MM.1S (cell line): ENCODE measurements at regions not wholly inside any gene's neighbourhood (a gene's known extent, or its start where the extent isn't known, plus 50 kb on each side); places are given as distances from the start of the nearest gene placed in this dataset.

Experiments
- DNase-seq: peaks from one replicate; pipeline ENCODE4 v3.0.0-alpha.2; 2015
- H2AFZ ChIP-seq: fragments of 300-600 bp; sonication (generic); 2 replicates; pipeline ENCODE4 v1.6.0; 2016; ENCODE audit warnings: antibody characterized with exemption, low read length
- H3F3A ChIP-seq: fragments of 300-600 bp; sonication (generic); 2 replicates; pipeline ENCODE4 v1.6.1; 2016; ENCODE audit warnings: mild to moderate bottlenecking, antibody characterized with exemption, low read length, moderate library complexity, mixed read lengths; ENCODE audit not compliant: insufficient read depth
- H3K27ac ChIP-seq: fragments of 300-600 bp; sonication (generic); 2 replicates; pipeline ENCODE4 v1.5.1; 2016; ENCODE audit warnings: mild to moderate bottlenecking, low read length
- H3K27me3 ChIP-seq: fragments of 300-600 bp; sonication (generic); replicated peaks from 2 replicates; pipeline ENCODE4 v1.6.0; 2016; ENCODE audit warnings: low read length; ENCODE audit not compliant: insufficient read depth
- H3K36me3 ChIP-seq: fragments of 300-600 bp; sonication (generic); replicated peaks from 2 replicates; pipeline ENCODE4 v1.6.1; 2016; ENCODE audit warnings: mild to moderate bottlenecking, low read length, mixed read lengths; ENCODE audit not compliant: insufficient read depth
- H3K4me1 ChIP-seq: fragments of 300-600 bp; sonication (generic); 2 replicates; pipeline ENCODE4 v1.6.1; 2016; ENCODE audit warnings: low read length, mixed read lengths
- H3K4me2 ChIP-seq: fragments of 300-600 bp; sonication (generic); 2 replicates; pipeline ENCODE4 v1.6.0; 2016; ENCODE audit warnings: low read depth, low read length
- H3K4me3 ChIP-seq: fragments of 300-600 bp; sonication (generic); 2 replicates; pipeline ENCODE4 v1.5.1; 2016; ENCODE audit warnings: low read length, mixed read lengths
- H3K79me2 ChIP-seq: fragments of 300-600 bp; sonication (generic); 2 replicates; pipeline ENCODE4 v1.6.1; 2016; ENCODE audit warnings: mixed run types, low read length, mixed read lengths
- H3K9ac ChIP-seq: fragments of 300-600 bp; sonication (generic); 2 replicates; pipeline ENCODE4 v1.6.1; 2016; ENCODE audit warnings: low read length, mixed read lengths
- H3K9me2 ChIP-seq: fragments of 300-600 bp; sonication (generic); replicated peaks from 2 replicates; pipeline ENCODE4 v1.6.1; 2016; ENCODE audit warnings: mild to moderate bottlenecking, low read length, mixed read lengths; ENCODE audit not compliant: insufficient read depth
- H3K9me3 ChIP-seq: fragments of 300-600 bp; sonication (generic); replicated peaks from 2 replicates; pipeline ENCODE4 v1.6.1; 2016; ENCODE audit warnings: mild to moderate bottlenecking, low read length, mixed read lengths; ENCODE audit not compliant: insufficient read depth
- H4K20me1 ChIP-seq: fragments of 300-600 bp; sonication (generic); 2 replicates; pipeline ENCODE4 v1.6.1; 2016; ENCODE audit warnings: mild to moderate bottlenecking, low read length, moderate library complexity, mixed read lengths; ENCODE audit not compliant: insufficient read depth
- EZH2 ChIP-seq: fragments of 300-600 bp; sonication (generic); optimal IDR thresholded peaks from 2 replicates; pipeline ENCODE3; 2017; ENCODE audit warnings: low read depth, mild to moderate bottlenecking, antibody characterized with exemption, low read length, mixed read lengths
- EZH2phosphoT487 ChIP-seq: fragments of 300-600 bp; sonication (generic); IDR thresholded peaks from 2 replicates; pipeline ENCODE4 v1.6.1; 2018; ENCODE audit warnings: antibody characterized with exemption, low read length
- TF ChIP-seq, protein P1 (sequence below): fragments of 300-600 bp; sonication (generic); IDR thresholded peaks from 2 replicates; pipeline ENCODE4 v1.5.1; 2016; ENCODE audit warnings: antibody characterized with exemption, low read length, mixed read lengths

DNA sequence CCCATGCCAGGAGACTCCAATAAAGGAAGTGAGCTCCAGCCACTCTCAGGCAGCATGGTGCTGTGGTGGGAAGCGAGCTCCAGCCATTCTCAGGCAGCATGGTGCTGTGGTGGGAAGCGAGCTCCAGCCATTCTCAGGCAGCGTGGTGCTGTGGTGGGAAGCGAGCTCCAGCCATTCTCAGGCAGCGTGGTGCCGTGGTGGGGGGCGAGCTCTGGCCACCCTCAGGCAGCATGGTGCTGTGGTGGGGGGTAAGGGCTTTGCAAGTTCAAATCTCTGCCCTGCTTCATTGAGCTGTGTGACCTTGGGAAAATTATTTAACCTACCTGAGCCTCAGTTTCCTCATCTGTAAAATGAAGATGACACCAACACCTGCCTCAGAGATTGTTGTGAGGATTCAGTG lies 975.1 kb downstream of the BCL11B start:
- Histone ChIP-seq H2AFZ (no peak overlapping the region), H3K4me1 (peaks cover 10% of the 10 kb centered on the region; the same call in 1 of the 2 replicates), H3K27ac (peak overlapping the region; percentile 42; the same call in 1 of the 2 replicates), H3K4me2 (no peak overlapping the region), H3K9me2 (no peaks in the 10 kb centered on the region), H3K9me3 (no peaks in the 10 kb centered on the region), H3F3A (no peaks in the 10 kb centered on the region), H3K9ac (no peak overlapping the region), H3K27me3 (no peaks in the 10 kb centered on the region), H3K79me2 (no peaks in the 10 kb centered on the region), H3K4me3 (no peak overlapping the region), H4K20me1 (no peaks in the 10 kb centered on the region), H3K36me3 (no peaks in the 10 kb centered on the region)
- DNase-seq, result no peak
- TF ChIP-seq EZH2phosphoT487 (no peak), EZH2 (no peak)
- TF ChIP-seq, protein P1, sequence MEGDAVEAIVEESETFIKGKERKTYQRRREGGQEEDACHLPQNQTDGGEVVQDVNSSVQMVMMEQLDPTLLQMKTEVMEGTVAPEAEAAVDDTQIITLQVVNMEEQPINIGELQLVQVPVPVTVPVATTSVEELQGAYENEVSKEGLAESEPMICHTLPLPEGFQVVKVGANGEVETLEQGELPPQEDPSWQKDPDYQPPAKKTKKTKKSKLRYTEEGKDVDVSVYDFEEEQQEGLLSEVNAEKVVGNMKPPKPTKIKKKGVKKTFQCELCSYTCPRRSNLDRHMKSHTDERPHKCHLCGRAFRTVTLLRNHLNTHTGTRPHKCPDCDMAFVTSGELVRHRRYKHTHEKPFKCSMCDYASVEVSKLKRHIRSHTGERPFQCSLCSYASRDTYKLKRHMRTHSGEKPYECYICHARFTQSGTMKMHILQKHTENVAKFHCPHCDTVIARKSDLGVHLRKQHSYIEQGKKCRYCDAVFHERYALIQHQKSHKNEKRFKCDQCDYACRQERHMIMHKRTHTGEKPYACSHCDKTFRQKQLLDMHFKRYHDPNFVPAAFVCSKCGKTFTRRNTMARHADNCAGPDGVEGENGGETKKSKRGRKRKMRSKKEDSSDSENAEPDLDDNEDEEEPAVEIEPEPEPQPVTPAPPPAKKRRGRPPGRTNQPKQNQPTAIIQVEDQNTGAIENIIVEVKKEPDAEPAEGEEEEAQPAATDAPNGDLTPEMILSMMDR, result no peak

DNA sequence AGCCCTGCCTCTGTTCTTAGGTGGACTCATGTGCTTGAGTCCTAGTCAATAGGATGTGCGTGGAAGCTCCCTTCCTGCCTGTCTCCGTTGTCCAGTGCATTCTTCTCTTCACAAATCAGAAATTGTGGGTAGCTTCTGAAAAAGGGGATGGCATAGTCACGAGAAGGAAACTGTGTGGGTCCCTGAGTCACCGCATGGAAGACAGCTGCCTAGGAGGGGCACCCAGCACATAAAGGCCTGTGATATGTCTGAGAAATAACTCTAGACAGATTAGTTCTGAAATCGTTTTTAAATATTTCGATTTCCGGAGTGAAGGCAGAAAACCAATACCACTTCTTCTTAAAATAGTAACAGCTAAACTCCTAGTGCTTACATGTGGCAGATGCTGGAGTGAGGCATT lies 974.4 kb downstream of the BCL11B start:
- H3K4me1 ChIP-seq, result peaks cover 10% of the 10 kb centered on the region; the same call in 1 of the 2 replicates
- H3K27ac ChIP-seq, result peak overlapping the region; percentile 42; the same call in 1 of the 2 replicates
- H2AFZ ChIP-seq, result no peak overlapping the region
- no peaks in the 10 kb centered on the region for H3K9me3 ChIP-seq
- no peaks in the 10 kb centered on the region for H4K20me1 ChIP-seq
- TF ChIP-seq, protein P1, result no peak
- no peak for TF ChIP-seq EZH2
- no peak for TF ChIP-seq EZH2phosphoT487
- H3K27me3 ChIP-seq, result no peaks in the 10 kb centered on the region
- DNase-seq, result peak; percentile 13
- H3K36me3 ChIP-seq, result no peaks in the 10 kb centered on the region
- H3K4me3 ChIP-seq, result no peak overlapping the region
- H3K9ac ChIP-seq, result no peak overlapping the region
- no peaks in the 10 kb centered on the region for H3F3A ChIP-seq
- H3K4me2 ChIP-seq, result peak overlapping the region; percentile 12; the same call in 1 of the 2 replicates
- H3K9me2 ChIP-seq, result no peaks in the 10 kb centered on the region
- no peaks in the 10 kb centered on the region for H3K79me2 ChIP-seq

DNA sequence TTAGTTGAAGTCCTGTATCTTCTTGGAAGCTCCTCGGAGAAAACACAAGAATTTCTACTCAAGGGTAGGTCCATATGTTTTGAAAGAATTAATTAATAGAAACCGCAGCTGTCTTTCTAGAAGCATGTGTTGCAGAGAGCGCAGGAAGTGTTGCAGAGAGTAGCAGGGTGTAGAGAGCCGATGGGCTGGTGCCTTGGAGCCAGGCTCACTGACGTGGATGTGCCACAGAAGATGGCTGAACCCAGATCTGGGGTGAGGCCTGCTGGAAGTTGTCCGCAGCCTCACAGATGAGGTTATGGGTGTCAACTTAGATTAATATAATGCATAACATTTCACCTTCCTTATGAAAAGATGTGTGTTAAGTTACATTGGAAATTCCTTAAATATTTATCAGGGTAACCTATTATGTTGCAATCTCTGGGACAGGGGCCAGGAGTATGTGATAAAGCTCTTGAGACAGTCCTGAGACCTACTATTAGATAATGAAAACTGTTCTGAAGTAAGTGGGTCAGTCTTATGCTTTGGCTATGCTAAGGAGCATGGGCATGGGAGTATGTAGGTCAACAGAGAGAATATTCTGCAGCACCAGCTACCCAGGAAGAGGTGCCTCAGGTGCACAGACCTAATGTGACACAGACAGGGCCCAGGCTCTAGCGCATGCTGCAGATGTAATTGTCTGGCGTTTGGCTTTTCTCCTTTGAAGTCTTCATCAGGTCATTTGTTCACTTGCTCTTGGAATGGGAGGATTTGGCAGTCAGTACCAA lies 973.3 kb downstream of the BCL11B start:
- Histone ChIP-seq H3K4me1 (peaks cover 10% of the 10 kb centered on the region; the same call in 1 of the 2 replicates), H2AFZ (no peak overlapping the region), H3K27me3 (no peaks in the 10 kb centered on the region), H3K4me3 (no peak overlapping the region), H3K79me2 (no peaks in the 10 kb centered on the region), H3K4me2 (no peak overlapping the region), H3F3A (no peaks in the 10 kb centered on the region), H3K9me2 (no peaks in the 10 kb centered on the region), H4K20me1 (no peaks in the 10 kb centered on the region), H3K27ac (no peak overlapping the region), H3K36me3 (no peaks in the 10 kb centered on the region), H3K9me3 (no peaks in the 10 kb centered on the region), H3K9ac (no peak overlapping the region)
- no peak for DNase-seq
- TF ChIP-seq, protein P1, result no peak
- TF ChIP-seq EZH2phosphoT487 (no peak), EZH2 (no peak)
